Suprapubic skin (tissue), 4 donors: ENCODE measurements at regions not wholly inside any gene's neighbourhood (a gene's known extent, or its start where the extent isn't known, plus 50 kb on each side); places are given as distances from the start of the nearest gene placed in this dataset.

Experiments
- CTCF ChIP-seq, 2 donors: fragments of 200-600 bp in 1 of 2; fragments of 450-650 bp in 1 of 2; sonication (generic) in 1 of 2; IDR thresholded peaks; one replicate each; pipeline ENCODE4 v1.5.1; 2016 to 2019; ENCODE audit warnings: antibody characterized with exemption in 2 of 2, mild to moderate bottlenecking in 1 of 2, moderate library complexity in 1 of 2
- POLR2A ChIP-seq, 2 donors: fragments of 450-650 bp; IDR thresholded peaks; one replicate each; pipeline ENCODE4 v1.6.1; 2017; ENCODE audit warnings: antibody characterized with exemption in 2 of 2, mild to moderate bottlenecking in 2 of 2, moderate library complexity in 2 of 2
- POLR2AphosphoS5 ChIP-seq, 3 donors: sonication (generic); formaldehyde crosslinking; IDR thresholded peaks; one replicate each; pipeline ENCODE4 v1.6.1; 2017; ENCODE audit warnings: antibody characterized with exemption in 3 of 3

- TF ChIP-seq CTCF (IDR thresholded peaks at IDR 0.05) (no peak), POLR2A (IDR thresholded peaks at IDR 0.05) (no peak), POLR2AphosphoS5 (IDR thresholded peaks at IDR 0.05) (no peak)
These were observed 295.4 kb downstream of the BCOR start for GRCh38 chrX:39802354-39802753.
